Naive B cell (primary cell): ENCODE measurements at regions not wholly inside any gene's neighbourhood (a gene's known extent, or its start where the extent isn't known, plus 50 kb on each side); places are given as distances from the start of the nearest gene placed in this dataset.

Experiments
- ATAC-seq, 2 donors: fragments of 150-1000 bp; cut with Tn5 transposase; 2 replicates each; pipeline ENCODE4 v1.10.0; 2021; ENCODE audit warnings: low read depth in 2 of 2, mild to moderate bottlenecking in 2 of 2, moderate library complexity in 2 of 2
- DNase-seq: peaks from one replicate; pipeline ENCODE4 v3.0.0; 2022
- H3K27ac Mint-ChIP-seq, 6 donors: one replicate each; pipeline ENCODE4 v1.8.0; 2020 to 2022; ENCODE audit warnings: mild to moderate bottlenecking in 6 of 6, mixed read lengths in 6 of 6, moderate library complexity in 5 of 6, inconsistent platforms in 2 of 6
- H3K27me3 Mint-ChIP-seq, 3 donors: one replicate each; pipeline ENCODE4 v1.8.0; 2021 to 2022; ENCODE audit warnings: mixed read lengths in 3 of 3, mild to moderate bottlenecking in 1 of 3
- H3K36me3 Mint-ChIP-seq, 2 donors: one replicate each; pipeline ENCODE4 v1.8.0; 2020 to 2022; ENCODE audit warnings: mixed read lengths in 2 of 2, inconsistent platforms in 1 of 2, mild to moderate bottlenecking in 1 of 2
- H3K4me1 Mint-ChIP-seq, 3 donors: one replicate each; pipeline ENCODE4 v1.8.0; 2020 to 2022; ENCODE audit warnings: mixed read lengths in 3 of 3, inconsistent platforms in 1 of 3, mild to moderate bottlenecking in 1 of 3, moderate library complexity in 1 of 3
- H3K4me3 Mint-ChIP-seq, 8 donors: one replicate each; pipeline ENCODE4 v1.8.0; 2020 to 2022; ENCODE audit warnings: mild to moderate bottlenecking in 8 of 8, mixed read lengths in 8 of 8, moderate library complexity in 8 of 8, inconsistent platforms in 2 of 8
- H3K9me3 Mint-ChIP-seq, 7 donors: one replicate each; pipeline ENCODE4 v1.8.0; 2020 to 2022; ENCODE audit warnings: mixed read lengths in 7 of 7, mild to moderate bottlenecking in 5 of 7, inconsistent platforms in 2 of 7, moderate library complexity in 1 of 7

- ATAC-seq: no peak
- Mint-ChIP-seq H3K27me3 (peaks cover 7 to 14% (median 12%) of the 10 kb centered on the region in 3 donors), H3K36me3 (no peaks in the 10 kb centered on the region), H3K9me3 (peaks cover 0 to 5% (median 0%) of the 10 kb centered on the region in 7 donors), H3K27ac (no peak overlapping the region), H3K4me3 (no peak overlapping the region), H3K4me1 (no peaks in the 10 kb centered on the region)
- no peak for DNase-seq
Observed at GRCh38 chr20:40519918-40520317, 169.1 kb downstream of the MAFB start.

- Mint-ChIP-seq H3K4me1 (no peaks in the 10 kb centered on the region), H3K36me3 (no peaks in the 10 kb centered on the region), H3K27me3 (peaks cover 6 to 8% (median 7%) of the 10 kb centered on the region in 3 donors), H3K27ac (no peak overlapping the region), H3K4me3 (no peak overlapping the region), H3K9me3 (peaks cover 0 to 8% (median 2%) of the 10 kb centered on the region in 7 donors)
- ATAC-seq (no peak), DNase-seq (no peak)
Observed at GRCh38 chr20:40512994-40513393, 176.0 kb downstream of the MAFB start.

DNA sequence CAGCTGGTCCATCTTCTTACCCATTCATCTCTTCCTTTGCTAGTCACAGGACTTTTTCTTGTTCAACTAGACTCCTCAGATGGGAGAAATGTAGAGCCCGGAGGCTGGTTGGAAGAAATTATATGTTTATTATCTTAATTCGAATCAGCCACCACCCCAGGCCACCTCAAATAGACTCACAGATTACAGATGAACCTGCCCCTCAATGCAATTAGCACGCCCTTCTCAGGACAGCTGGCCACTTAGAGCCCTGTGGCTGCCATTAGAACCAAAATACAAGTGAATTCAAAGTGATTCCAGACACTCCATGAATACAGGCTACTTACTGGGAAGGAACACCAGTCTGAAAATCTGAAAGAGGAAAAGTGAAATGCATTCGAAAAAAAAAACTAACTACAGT lies 176.4 kb downstream of the MAFB start:
- Mint-ChIP-seq H3K27ac (no peak overlapping the region), H3K4me3 (no peak overlapping the region), H3K4me1 (no peaks in the 10 kb centered on the region), H3K36me3 (no peaks in the 10 kb centered on the region), H3K27me3 (peaks cover 3 to 8% (median 6%) of the 10 kb centered on the region in 3 donors), H3K9me3 (peaks cover 0 to 8% (median 0%) of the 10 kb centered on the region in 7 donors)
- DNase-seq (no peak), ATAC-seq (no peak)

DNA sequence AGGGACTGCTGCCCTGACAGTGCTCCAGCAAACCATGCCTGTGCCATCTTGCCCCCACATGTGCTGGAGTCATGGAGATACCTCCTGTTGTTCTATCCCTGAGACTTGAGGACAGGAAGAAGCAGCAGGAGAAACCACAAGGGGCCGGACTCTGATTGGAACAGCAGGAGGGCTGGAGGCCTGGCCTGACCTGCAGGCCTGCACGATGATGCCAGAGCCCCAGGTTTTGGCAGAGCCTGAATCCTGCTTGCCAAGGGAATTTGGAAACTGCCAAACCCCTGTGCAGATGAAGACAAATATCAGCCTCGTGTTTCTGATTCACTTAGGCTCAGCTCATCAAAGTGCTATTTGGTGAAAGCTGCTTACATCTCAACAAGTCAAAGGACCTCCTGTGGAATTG lies 177.6 kb downstream of the MAFB start:
- ATAC-seq (no peak), DNase-seq (no peak)
- Mint-ChIP-seq H3K27ac (no peak overlapping the region), H3K4me3 (no peak overlapping the region), H3K36me3 (no peaks in the 10 kb centered on the region), H3K27me3 (peaks cover 0 to 8% (median 6%) of the 10 kb centered on the region in 3 donors), H3K4me1 (no peaks in the 10 kb centered on the region), H3K9me3 (peaks cover 0 to 8% (median 0%) of the 10 kb centered on the region in 7 donors)

DNA sequence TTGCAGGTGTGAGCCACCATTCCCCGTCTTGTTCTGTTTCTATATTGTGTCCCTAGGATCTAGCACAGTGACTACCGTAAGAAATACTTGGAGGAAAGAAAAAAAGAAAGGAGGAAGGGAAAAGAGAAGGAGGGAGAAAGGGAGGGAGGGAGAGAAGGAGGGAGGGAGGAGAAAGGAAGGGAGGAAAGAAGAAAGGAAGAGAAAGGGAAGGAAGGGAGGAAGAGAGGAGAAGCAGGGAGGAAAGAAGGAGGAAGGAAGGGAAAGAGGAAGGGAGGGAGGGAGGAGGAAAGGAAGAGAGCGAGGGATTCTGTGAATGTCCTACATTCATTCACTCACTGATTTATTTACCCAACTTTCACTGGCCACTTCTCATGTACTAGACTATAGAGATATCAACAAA lies 178.4 kb downstream of the MAFB start:
- DNase-seq: no peak
- no peak for ATAC-seq
- no peak overlapping the region for H3K27ac Mint-ChIP-seq
- no peak overlapping the region for H3K4me3 Mint-ChIP-seq
- H3K36me3 Mint-ChIP-seq: no peaks in the 10 kb centered on the region
- no peaks in the 10 kb centered on the region for H3K4me1 Mint-ChIP-seq
- H3K27me3 Mint-ChIP-seq: peaks cover 0 to 8% (median 6%) of the 10 kb centered on the region in 3 donors
- peaks cover 0 to 8% (median 0%) of the 10 kb centered on the region in 7 donors for H3K9me3 Mint-ChIP-seq

DNA sequence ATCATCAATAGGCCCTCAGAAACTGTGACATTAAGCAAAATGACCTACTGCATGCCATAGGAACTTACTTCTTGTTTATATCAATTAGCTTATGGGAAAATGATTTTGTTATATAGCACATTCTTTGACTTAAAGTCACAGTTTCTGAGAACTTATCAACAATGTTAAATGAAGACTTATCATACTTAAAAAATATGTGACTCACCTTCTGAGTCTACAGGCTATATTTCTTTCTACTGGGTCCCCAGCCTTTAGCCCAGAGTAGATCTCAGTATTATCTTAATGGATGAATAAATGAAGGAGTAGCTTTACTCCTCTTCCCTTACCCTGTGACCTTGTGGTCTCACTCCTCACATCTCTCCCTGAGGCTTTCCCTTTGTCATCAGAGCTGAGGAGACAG lies 180.2 kb downstream of the MAFB start:
- Mint-ChIP-seq H3K36me3 (no peaks in the 10 kb centered on the region), H3K4me3 (no peak overlapping the region), H3K27ac (no peak overlapping the region), H3K27me3 (peaks cover 0 to 8% (median 6%) of the 10 kb centered on the region in 3 donors), H3K4me1 (no peaks in the 10 kb centered on the region), H3K9me3 (peaks cover 0 to 3% (median 0%) of the 10 kb centered on the region in 7 donors)
- ATAC-seq (no peak), DNase-seq (no peak)

DNA sequence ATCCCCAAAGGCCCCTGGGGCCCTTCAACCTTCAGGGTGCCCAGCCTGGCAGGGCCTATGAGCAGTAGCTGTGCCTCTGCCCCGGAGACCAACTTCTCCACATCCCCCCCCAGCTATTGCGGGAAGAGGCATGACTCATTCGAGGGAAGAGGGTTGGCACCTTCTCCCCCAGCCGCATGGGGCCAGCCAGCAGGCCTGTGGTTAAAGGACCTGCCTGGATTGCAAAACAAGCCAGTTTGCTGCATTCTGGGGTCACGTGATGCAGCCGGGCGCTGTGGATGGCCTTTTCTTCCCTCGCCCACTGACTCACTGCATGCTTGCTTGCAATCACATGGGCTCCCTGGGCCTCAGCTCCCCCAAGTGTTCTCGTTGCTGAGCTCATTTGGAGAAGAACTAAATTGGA lies 182.5 kb downstream of the MAFB start:
- Mint-ChIP-seq H3K4me1 (no peaks in the 10 kb centered on the region), H3K4me3 (no peak overlapping the region), H3K27me3 (peaks cover 6 to 12% (median 8%) of the 10 kb centered on the region in 3 donors), H3K27ac (no peak overlapping the region), H3K9me3 (no peaks in the 10 kb centered on the region), H3K36me3 (no peaks in the 10 kb centered on the region)
- DNase-seq (no peak), ATAC-seq (no peak)

DNA sequence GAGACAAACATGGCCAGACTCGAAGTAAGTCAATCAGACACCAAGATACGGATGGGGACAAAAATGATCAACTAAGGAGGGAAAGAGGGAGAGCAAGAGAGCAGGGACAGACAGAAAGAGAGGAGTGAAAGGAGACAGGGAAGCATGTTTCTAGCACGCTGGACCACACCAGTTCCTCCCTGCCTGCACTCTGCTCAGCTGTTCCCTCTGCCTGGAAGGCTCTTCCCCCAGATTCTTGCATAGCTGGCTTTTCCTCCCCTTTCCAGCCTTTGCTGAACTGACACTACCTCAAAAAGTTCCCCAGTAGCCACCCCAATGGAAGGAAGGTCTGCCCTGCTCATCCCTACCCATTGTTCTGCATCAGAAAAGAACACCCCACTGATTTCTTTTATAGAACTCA lies 185.9 kb downstream of the MAFB start:
- Mint-ChIP-seq H3K4me3 (no peak overlapping the region), H3K36me3 (no peaks in the 10 kb centered on the region), H3K9me3 (peaks cover 0 to 4% (median 0%) of the 10 kb centered on the region in 7 donors), H3K4me1 (no peaks in the 10 kb centered on the region), H3K27me3 (peaks cover 0 to 19% (median 6%) of the 10 kb centered on the region in 3 donors), H3K27ac (no peak overlapping the region)
- DNase-seq (no peak), ATAC-seq (no peak)

DNA sequence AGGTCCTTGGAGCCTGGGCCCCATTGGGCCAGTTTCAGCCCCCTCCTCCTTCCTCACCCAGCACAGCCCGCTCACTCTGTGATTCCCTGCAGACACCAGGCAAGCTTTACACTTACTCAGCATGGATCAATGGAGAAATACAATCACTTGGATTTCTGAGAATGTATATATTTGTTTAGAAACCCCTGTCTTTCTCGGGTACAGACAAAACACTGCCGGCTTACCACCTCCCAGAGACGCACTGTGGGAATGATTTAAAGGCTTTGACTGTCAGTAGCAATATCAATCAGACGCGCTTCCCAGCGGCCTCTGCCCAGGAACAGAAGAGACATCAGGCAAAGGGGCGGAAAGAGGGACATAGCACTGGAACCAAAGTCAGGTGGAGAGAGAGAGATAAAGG lies 186.5 kb downstream of the MAFB start:
- Mint-ChIP-seq H3K9me3 (peaks cover 0 to 4% (median 0%) of the 10 kb centered on the region in 7 donors), H3K36me3 (no peaks in the 10 kb centered on the region), H3K27ac (no peak overlapping the region), H3K4me3 (no peak overlapping the region), H3K27me3 (peaks cover 0 to 19% (median 5%) of the 10 kb centered on the region in 3 donors), H3K4me1 (no peaks in the 10 kb centered on the region)
- DNase-seq (no peak), ATAC-seq (no peak)

DNA sequence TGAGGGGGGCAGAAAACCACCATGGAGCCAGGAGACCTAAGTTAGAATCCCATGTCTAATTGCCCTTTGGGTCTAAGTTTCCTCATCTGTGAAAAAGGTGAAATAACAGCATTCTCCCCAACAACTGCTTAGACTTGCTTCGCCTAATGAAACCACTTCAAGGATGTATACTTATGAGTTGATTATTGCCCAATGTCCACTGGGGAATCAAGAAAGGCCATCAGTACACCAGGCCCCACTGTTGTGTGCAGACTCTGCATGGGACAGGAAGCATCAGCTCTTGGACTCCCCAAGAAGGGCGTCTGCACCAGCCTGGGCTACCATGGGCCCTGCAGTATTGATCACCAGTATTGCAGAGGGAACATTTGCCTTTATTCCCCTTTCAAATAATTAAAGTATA lies 189.6 kb downstream of the MAFB start:
- peaks cover 0 to 4% (median 0%) of the 10 kb centered on the region in 7 donors for H3K9me3 Mint-ChIP-seq
- DNase-seq (no peak), ATAC-seq (no peak)
- no peaks in the 10 kb centered on the region for H3K4me1 Mint-ChIP-seq
- H3K27me3 Mint-ChIP-seq: peaks cover 0 to 19% (median 8%) of the 10 kb centered on the region in 3 donors
- H3K36me3 Mint-ChIP-seq: no peaks in the 10 kb centered on the region
- no peak overlapping the region for H3K27ac Mint-ChIP-seq
- H3K4me3 Mint-ChIP-seq: no peak overlapping the region

DNA sequence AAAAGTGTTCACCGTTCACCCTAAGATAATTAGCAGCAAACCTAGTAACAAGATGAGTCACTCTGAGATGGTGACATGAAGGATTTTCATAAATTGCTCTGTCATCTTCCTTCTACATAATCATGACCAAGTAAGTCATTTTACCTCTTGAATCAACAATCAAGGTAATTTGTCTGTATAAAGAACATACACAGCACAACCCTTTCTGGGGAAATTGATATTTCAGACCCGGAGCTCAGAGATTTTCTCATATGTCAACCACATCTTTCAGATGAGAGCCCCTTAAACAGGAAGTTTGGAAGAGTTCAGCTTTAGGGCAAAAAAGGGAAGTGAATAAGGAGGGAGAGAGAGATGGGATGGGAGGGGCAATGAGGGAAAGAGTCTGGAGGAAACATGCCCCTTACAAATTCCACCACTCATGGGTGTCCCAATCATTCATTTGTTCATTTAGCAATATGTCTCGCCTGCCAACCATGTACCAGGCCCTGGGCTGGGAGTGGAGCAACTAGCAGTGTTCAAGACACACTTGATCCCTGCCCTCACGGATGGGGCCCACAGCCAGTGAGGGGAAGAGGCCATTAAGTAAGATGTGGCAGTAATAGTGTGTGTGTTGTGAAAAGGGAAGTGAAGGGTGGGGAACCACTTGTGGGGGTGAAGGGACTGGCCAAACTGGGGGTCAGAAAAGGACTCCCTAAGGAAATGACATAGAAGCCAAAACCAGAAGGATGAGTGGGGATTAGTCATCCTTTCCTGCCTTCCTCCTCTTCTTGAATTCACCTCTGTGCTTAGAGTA lies 190.9 kb downstream of the MAFB start:
- DNase-seq (no peak), ATAC-seq (no peak)
- Mint-ChIP-seq H3K27me3 (peaks cover 0 to 24% (median 8%) of the 10 kb centered on the region in 3 donors), H3K9me3 (peaks cover 0 to 4% (median 0%) of the 10 kb centered on the region in 7 donors), H3K27ac (no peak overlapping the region), H3K4me3 (no peak overlapping the region), H3K4me1 (no peaks in the 10 kb centered on the region), H3K36me3 (no peaks in the 10 kb centered on the region)

DNA sequence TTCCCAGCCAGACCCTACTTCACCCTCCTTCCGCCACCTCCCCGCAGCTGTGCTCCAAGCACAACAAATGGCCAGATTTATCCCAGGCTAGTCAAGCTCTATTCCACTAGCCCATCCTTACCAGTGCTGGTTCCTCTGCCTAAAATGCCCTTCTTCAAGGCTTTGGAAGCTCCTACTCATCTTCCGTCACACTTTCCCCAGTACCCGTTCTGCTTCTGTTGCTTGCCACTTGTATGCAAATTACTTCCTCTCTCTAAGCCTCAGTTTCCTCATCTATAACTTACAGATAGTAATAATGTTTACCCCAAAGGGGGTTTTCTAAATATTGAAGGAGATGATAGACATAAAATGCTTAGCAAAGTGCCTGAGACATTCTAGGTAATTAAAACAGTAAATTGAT lies 193.1 kb downstream of the MAFB start:
- Mint-ChIP-seq H3K27ac (no peak overlapping the region), H3K9me3 (peaks cover 0 to 4% (median 0%) of the 10 kb centered on the region in 7 donors), H3K4me1 (no peaks in the 10 kb centered on the region), H3K4me3 (no peak overlapping the region), H3K36me3 (no peaks in the 10 kb centered on the region), H3K27me3 (peaks cover 0 to 11% (median 8%) of the 10 kb centered on the region in 3 donors)
- DNase-seq (no peak), ATAC-seq (no peak)

DNA sequence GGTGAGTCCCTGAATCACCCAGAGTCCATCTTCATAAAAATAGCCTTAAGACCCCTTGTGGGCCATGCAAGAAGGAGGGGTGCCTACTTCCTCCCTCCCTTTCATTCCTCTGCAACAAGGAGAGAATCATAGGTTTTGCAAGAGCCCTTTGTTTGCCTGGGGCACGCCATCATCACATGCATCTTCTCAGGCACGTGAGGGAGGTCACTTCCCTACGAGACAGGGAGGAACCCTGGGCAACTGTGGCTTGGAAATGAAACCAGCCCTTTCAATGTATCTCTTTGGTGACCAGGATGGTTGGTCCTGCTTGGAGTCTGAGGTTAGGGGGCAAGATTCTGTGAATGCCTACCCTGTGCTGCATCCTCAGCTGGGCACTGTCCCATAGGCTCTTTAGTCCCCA lies 194.8 kb downstream of the MAFB start:
- no peak for ATAC-seq
- no peaks in the 10 kb centered on the region for H3K36me3 Mint-ChIP-seq
- peaks cover 0 to 4% (median 0%) of the 10 kb centered on the region in 7 donors for H3K9me3 Mint-ChIP-seq
- H3K27me3 Mint-ChIP-seq: peaks cover 0 to 11% (median 8%) of the 10 kb centered on the region in 3 donors
- no peak for DNase-seq
- no peak overlapping the region for H3K27ac Mint-ChIP-seq
- no peak overlapping the region for H3K4me3 Mint-ChIP-seq
- no peaks in the 10 kb centered on the region for H3K4me1 Mint-ChIP-seq

DNA sequence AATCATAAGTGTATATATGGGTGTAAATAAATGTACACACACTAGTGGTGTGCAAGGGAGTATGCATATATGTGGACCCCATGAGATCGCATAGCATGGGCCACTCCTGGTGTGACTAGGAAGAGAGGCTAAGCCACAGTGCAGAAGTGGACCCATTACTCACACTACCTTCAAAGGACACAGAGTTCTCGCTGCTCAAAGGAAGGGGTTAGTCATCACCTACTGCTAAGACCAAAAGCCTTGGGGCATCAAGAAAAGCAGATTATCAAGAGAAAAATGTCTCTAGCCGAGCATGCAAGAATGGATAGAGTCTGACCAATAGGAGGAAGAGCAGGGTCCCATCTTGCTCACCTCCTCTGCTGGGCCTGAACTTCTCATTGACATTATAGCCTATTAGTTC lies 195.5 kb downstream of the MAFB start:
- H3K27me3 Mint-ChIP-seq: peaks cover 0 to 6% (median 3%) of the 10 kb centered on the region in 3 donors

More for the DNA sequence above, 195.5 kb downstream of the MAFB start:
- H3K36me3 Mint-ChIP-seq: no peaks in the 10 kb centered on the region
- no peak overlapping the region for H3K4me3 Mint-ChIP-seq
- H3K9me3 Mint-ChIP-seq: peaks cover 0 to 3% (median 0%) of the 10 kb centered on the region in 7 donors
- H3K27ac Mint-ChIP-seq: no peak overlapping the region
- ATAC-seq (no peak), DNase-seq (no peak)
- no peaks in the 10 kb centered on the region for H3K4me1 Mint-ChIP-seq
